ENCODE measurements at regions not wholly inside any gene's neighbourhood (a gene's known extent, or its start where the extent isn't known, plus 50 kb on each side); places are given as distances from the start of the nearest gene placed in this dataset.

DNA sequence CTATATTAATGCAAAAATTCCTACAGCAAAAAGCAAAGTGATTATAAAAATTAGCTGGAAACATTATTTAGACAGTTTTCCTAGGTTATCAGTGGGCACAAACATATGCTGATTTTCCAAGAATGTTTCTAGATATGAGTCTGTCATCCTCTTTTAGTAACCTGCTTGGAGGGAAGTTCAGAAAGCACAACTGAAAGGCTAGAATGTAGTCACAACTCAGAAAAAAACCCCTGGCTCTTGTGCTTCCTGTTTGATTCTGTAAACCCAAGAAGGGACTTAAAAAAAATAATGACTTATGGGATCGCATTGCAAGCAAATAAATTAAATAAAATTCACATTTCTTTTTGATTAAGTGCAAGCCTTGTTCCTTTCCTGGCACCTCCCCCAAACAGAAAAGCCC is 708.4 kb upstream of the EPHA7 start:
- FAIRE-seq (no peak), DNase-seq (ENCODE audit: low spot score in 2 of 2) (no peak)

DNA sequence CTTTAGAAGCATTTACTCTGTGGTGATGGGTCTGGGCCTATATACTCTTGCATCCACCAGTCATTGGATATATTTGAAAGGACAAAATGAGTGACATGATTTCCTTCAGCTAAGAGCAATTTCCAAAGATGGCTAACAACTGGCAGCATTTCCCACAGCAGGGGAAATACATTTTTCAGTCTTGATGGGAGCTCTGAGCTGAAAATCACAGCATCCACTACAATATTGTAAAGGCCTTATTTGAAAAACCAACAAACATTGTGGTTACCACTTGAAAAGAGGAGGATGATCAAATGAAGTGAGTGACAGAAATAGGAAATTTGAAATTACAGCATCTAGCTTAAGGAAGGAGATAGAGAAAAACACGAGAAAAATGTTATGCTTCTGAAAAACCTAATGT is 705.0 kb upstream of the EPHA7 start:
- no peak for FAIRE-seq

DNA sequence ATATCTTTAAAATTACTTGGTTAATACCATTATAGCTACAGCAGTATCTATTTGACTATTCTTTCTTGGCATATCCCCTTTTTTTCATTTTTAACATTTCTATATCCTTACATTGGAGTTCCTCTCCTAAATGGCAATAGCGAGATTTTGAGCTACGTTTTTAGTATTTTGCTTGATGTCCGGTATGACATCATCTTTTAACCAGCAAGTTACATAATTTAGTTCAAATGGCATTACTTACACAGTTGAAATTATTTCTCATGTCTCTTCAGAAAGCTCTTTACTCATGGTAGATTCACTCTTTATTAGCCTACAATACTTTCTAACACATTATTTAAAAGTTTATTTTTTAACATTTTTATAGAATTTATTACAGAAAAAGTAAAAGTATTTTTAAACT is 701.7 kb upstream of the EPHA7 start:
- peak; percentile 3 for FAIRE-seq
- DNase-seq (ENCODE audit: low spot score in 2 of 2), result no peak

More for the DNA sequence above, 705.0 kb upstream of the EPHA7 start:
- DNase-seq (ENCODE audit: low spot score in 2 of 2), result no peak

DNA sequence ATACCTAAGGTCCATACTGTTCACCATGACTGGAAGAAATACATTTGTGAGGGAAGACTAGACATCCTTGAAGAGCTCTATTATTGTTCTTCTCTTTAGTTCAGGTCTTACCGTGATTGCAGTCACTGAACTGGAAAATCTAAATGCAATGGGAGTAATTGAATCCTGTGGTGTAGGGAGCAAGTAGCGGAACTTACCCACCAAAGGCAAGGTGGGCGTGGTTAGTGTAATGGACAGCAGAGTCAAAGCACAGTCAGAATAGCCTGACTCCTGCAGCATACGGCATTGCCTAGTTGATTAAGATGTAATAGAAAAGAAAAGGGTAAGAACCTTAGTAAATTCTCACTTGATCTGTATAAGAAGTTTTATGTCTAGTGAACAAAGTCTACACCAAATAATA is 679.7 kb upstream of the EPHA7 start:
- no peak for FAIRE-seq

DNA sequence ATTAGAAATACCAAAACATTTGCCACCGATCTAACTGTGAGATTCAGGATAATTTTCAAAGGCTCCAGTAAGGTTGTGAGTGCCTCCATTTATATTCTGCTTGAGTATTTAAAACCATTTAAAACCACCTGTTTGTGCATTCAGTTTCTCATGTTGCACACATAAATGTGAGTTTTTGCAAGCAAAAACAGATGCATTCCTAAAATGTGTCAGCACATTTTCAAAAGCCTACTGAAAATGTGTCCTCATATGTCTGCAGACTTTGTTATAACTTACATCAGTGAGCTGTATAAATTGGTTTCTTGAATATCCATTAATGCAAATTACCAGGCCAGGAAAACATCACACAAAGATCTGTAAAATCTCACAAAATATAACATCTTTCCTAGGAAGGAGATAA is 676.6 kb upstream of the EPHA7 start:
- no peak for FAIRE-seq
- no peak for DNase-seq (ENCODE audit: low spot score in 2 of 2)

More for the DNA sequence above, 679.7 kb upstream of the EPHA7 start:
- no peak for DNase-seq (ENCODE audit: low spot score in 2 of 2)

DNA sequence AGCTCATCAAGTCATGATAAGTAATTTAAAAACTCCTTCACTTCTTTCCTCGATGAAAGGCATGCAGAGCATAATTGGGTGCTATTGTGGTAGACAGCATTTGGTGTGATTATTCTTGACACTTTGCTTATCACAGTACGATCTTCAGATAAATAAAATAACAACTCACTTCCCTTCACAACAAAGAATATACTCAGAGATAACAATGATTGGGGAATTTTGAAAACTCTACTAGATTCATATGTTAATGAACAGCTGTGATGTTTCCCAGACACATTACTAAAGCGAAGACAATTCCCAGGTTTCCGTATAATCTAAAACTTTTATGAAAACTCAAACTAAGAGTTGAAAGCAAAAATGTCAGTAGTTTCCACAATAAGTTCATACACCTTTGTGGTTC is 670.6 kb upstream of the EPHA7 start:
- DNase-seq (ENCODE audit: low spot score in 2 of 2), result no peak
- no peak for FAIRE-seq

DNA sequence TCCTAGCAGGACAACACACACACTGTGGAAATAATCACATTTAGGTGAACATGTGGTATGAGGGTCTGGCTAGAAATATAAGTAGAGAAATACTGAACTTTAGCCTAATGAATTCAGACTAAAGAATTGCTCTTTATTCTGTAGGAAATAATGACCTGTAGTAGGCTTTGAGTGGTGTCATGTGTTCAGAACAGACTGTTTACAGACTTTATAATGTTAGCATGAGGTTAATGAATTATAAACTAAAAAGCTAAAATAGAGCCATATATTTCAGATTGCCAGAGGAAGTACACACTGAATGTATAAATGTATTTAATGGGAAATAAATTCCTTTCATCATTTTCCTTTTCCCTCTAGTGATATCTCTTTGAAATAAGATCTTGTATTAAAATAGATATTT is 669.5 kb upstream of the EPHA7 start:
- FAIRE-seq (no peak), DNase-seq (ENCODE audit: low spot score in 2 of 2) (no peak)

DNA sequence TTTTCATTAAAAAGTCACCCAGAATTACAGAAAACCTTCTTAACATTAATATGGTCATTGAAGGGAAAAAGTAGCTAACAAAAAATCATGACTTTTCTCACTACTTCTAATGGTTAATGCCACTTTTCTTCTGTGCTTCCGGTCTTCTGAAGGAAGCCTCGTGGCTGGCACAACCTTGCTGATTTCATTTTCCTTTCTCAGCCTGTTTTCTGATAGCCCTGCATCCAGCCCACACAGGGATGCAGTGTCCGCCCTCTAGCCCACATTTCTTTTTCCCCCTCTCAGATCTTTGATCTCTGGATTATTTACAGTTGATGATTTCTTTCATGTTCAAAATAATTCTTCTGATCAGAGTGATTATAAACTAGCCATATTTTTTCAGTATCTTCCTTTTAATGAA is 655.4 kb upstream of the EPHA7 start:
- DNase-seq (ENCODE audit: low spot score in 2 of 2), result no peak
- FAIRE-seq, result no peak

DNA sequence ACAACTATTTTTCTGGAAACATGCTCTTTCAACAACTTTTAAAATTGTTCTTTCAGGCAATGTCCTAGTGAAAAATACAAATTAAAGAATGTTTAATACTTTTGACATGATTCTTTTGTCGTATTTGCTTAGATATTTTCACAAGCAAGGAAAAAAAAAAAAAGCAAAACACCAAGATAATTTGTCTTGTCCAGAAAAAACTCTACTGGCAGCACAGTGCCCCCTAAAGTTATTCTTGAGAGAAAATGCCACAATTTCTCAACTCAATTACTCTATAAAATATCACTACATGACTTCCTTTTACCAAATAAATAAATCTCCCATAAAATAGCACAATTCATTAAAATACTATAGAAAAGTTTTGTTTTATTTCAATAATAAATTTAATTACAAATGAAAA is 652.5 kb upstream of the EPHA7 start:
- FAIRE-seq (peak; percentile 96), DNase-seq (ENCODE audit: low spot score in 2 of 2) (no peak)

DNA sequence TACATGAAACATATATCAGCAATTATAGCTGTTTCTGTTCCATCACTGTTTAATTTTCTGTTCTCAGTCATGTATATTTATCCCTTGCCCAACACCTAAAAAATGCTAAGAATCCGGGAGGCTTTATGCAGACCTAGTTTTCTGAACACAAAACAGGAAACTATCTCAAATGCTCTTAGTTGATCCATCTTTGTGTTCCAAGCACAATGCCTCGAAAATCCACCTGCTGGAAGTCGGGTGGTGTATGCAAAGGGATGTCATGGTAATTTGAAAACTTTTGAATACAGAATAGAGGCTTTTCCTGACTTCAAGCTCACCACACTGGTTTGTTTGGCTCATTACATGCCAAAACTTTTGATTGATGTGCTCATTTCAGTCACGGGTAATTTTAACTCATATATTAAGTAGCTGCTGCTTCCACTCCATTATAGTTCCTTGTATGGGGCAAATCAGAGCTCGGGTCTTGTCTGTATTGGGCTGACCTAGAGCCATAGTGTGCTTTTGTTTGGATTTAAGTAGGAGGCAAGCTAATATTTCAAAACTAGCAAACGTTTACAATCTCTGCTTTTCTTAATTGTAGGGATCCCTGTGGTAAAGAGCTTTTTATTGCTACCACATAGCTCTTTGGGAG is 646.5 kb upstream of the EPHA7 start:
- FAIRE-seq, result no peak

DNA sequence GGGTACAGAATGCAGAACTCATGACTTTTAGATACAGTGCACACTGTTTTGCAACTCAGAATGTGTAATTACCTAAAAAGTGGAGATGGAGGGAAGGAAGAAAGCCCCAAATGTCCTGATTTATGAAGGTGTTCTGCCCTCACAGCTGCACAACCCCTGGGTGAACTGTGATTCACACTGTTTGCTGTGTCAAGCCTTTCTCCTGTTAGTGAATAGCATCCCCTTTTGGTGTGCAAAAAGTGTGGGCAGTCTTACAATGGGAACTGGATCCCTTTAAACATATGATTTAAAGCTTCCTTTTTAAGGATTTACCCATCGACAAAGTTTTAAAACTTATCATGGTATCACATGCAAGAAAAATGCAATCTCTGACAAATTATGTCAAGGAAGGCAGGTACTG is 633.4 kb upstream of the EPHA7 start:
- FAIRE-seq, result no peak

More for the DNA sequence above, 646.5 kb upstream of the EPHA7 start:
- no peak for DNase-seq (ENCODE audit: low spot score in 2 of 2)

DNA sequence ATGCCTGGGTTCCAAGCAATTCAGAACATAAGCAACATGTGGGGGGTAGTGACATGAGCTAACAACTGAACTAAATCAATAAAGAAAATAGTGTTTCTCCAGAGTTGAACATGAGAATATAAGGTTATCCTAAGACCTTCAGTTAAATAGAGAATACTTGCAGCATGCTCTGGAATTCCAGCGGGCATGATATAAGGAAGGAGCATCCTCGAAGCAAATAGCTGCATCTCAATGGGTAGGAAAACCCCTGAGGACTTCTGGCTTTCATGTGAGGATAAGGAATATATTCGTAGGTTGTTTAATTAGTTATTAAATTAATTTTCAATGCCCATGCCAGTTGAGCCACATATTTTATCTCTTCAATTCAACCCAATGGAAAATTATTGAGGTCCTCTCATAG is 631.2 kb upstream of the EPHA7 start:
- FAIRE-seq (no peak), DNase-seq (ENCODE audit: low spot score in 2 of 2) (no peak)

More for the DNA sequence above, 633.4 kb upstream of the EPHA7 start:
- no peak for DNase-seq (ENCODE audit: low spot score in 2 of 2)

DNA sequence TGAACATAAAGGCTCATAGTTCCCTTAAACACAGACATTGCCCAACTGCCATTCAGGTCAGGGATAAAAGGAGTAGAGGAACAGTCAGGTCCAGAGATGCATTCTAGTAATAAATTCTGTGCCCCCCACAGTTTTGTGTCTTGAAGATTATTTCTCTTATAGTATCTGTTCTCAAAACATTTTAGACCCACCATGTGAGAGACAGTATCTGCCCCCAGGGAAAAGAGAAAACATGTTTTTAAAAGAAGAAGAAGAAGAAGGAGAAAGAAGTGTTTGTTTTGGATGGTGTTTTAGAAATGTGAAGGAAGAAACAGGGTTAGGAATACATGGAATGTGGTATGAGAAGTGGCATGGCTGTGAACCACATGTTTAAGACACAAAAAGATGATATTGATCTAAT is 629.6 kb upstream of the EPHA7 start:
- no peak for DNase-seq (ENCODE audit: low spot score in 2 of 2)

DNA sequence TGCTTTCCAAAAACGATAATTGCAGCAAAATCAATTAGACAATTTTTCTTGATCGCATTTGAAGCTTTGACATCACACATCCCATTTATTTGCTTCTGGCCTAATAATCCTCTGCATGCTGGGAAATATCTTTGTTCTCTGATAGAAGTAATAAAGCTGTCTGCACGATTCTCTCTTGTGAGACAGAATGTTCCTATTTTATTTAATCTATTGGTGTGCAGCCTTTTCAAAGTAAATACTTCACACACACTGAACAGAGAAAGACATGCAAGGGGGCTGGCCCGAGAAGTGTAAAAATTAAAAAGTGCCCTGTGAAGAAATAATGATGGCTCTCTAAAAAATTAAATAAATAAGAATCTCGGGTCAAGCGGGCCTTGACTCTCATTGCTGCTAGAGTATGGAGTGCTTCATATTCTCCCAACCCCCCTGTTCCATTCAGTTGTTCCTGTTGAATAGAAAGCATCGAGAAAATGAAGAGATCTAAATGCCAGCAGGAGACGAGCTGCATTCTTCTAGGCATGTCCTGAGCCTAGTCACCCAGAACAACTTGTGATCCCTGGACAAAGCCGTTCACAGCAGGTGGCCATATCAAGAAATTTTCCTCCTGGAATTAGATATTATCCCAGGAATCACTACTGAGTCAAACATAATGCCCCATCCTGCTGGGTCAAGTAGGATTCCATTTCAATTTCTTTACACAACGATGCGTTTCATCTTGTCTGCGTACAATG is 625.9 kb upstream of the EPHA7 start:
- FAIRE-seq, result no peak

More for the DNA sequence above, 629.6 kb upstream of the EPHA7 start:
- FAIRE-seq, result no peak

DNA sequence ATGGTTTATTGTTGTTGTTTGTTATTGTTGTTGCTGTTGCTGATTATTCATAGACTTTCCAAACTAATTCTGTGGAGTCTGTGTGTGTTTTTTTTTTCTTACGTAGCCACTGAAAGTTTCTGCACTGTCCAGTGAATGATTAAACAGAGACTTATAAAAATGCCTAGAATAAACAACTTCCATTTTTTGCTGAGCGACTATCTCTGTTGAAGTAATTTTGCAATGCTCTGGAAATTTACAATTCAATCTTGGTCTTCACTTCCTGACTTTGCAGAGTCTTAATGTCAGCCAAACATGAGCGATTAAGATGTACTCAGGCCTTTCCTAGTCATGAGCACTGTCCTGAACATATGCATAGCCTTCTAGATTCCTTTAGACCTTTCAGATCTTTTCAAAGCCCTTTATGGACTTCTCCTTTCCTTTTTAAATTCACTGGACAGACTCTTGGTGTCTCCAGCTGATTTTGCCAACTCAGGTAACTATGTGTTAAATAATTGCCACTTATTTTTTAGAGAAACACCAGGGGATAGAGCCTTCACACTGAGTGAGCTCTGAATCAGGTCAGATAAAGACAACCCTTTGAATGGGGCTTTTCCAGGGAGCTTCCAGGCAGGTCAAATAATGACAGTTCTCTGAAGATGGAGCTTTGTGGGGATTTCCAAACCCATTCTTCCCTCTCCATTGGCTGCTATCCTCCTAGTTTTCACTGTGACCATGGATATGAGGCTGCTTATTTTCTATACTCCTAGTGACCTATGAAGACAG is 622.8 kb upstream of the EPHA7 start:
- DNase-seq (ENCODE audit: low spot score in 2 of 2) (no peak), FAIRE-seq (no peak)

More for the DNA sequence above, 625.9 kb upstream of the EPHA7 start:
- DNase-seq (ENCODE audit: low spot score in 2 of 2), result no peak

DNA sequence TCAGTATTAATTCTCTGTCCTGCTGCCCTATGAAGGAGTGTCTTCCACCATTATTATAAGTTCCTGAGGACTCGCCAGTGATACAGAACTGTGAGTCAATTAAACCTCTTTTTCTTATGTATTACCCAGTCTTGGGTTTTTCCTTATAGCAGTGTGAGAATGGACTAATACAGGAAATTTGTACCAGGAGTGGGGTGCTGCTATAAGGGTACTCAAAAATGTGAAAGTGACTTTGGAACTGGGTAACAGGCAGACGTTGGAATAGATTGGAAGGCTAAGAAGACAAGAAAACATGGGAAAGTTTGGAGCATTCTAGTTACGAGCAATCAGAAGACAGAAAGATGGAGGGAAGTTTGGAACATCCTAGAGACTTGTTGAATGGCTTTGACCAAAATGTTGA is 616.7 kb upstream of the EPHA7 start:
- DNase-seq (ENCODE audit: low spot score in 2 of 2) (no peak), FAIRE-seq (no peak)

DNA sequence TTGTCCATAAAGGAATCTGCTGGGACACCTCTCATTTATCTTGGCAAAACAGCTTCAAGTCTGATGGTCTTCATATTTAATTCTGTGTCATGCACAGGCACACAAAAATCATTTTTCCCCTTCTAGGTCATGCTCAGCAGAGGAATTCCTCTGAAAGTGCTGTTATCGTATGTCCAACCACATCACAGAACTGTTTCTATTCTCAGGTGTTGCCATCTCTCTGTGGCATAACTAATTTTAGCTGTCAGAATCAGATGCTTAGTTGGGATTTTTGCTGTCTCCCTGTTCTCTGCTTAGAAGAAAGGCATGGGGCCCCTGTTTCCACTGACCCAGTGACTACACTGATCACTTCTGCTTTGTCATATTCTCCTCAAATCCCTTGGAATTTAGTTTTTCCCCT is 608.0 kb upstream of the EPHA7 start:
- DNase-seq (ENCODE audit: low spot score in 2 of 2) (no peak), FAIRE-seq (no peak)

DNA sequence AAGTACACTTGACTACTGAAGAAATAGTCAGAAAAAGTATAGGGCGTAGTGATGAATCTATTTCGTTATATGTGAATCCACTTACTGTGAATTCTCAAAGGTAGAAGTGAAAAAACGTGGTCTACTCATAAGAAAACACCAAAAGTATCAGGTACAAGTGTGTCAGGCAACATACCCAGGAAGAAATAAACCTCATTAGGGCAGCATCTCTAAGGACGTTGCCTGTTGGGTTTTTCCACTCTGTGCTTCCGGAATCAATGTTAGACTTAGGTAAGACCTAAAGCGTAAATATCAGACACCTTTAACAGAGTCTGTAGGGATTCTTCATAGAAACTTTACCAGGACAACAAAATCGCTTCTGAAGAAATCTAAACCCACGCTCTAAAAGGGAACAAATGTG is 607.2 kb upstream of the EPHA7 start:
- DNase-seq (ENCODE audit: low spot score in 2 of 2) (no peak), FAIRE-seq (no peak)

DNA sequence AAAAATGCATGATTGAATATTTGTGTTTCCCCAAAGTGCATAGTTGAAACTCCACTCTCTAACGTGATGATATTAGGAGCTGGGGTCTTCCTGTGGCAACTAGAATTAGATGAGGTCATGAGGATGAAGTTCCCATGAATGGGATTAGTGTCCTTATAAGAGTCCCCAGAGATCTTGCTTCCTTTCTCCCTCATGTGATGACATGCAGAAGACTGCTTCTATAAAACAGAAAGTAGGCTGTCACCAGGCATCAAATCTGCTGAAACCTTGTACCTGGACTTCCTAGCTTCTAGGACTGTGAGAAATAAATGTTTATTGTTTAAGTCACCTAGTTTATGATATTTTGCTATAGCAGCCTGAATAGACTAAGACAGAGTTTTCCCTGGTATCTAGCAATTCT is 586.5 kb upstream of the EPHA7 start:
- no peak for DNase-seq (ENCODE audit: low spot score in 2 of 2)
- FAIRE-seq, result no peak

DNA sequence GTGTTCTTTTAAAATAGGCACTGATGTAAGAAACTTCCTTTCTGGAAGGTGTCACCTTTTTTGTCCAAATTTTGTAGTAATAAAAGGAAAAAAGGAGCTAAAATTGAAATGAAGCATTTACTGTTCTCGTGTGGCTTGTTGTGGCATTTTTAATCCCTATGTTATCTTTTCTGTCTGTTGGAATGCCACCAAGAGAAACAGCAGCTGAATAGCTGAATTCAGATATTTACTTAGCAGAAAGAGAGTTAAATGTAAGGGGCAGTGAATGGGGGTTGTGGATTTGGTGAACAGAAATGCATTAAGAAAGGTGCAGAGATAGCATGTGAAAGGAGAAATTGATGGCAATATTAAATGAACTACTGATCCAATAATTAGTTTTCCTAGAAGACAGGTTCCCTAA is 573.6 kb upstream of the EPHA7 start:
- DNase-seq (ENCODE audit: low spot score in 2 of 2), result no peak
- FAIRE-seq, result no peak

DNA sequence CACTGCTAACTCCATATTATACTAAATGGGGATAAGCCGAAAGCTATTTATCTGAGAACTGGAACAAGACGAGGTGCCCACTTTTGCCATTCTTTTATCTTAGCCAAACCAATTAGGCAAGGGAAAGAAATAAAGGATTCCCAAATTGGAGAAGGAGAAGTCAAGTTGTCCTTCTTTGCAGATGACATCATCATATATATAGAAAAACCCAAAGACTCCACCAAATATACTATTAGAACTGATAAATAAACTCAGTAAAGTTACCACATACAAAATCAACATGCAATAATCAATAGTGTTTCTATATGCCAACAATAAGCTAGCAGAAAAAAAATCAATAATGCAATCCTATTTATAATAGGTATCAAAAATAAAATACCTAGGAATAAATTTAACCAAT is 570.3 kb upstream of the EPHA7 start:
- FAIRE-seq (no peak), DNase-seq (ENCODE audit: low spot score in 2 of 2) (no peak)

DNA sequence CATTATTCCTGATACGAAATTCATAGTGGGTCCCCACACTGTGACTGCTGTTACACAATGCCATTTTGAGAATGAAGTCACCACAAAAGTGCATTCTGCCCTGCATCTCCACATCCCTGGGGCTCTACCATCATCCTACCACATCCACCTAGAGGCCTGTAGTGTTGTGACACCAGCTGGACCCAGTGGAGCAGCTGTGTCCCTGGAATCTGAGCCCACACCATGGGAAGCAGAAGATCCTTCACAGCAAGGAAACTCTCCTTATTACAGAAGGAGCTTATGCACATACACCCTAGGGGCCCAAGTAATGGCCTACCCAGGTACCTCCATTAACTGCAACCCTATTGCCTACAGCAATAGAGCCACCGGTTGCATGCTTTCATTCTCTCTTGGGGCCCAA is 566.6 kb upstream of the EPHA7 start:
- FAIRE-seq, result no peak
- no peak for DNase-seq (ENCODE audit: low spot score in 2 of 2)

Measured in frontal cortex (tissue), 3 donors.